Activated CD4-positive, alpha-beta T cell treated with anti-CD3 and anti-CD28 coated beads for 48 hours (primary cell): ENCODE measurements at regions not wholly inside any gene's neighbourhood (a gene's known extent, or its start where the extent isn't known, plus 50 kb on each side); places are given as distances from the start of the nearest gene placed in this dataset.

ENCODE experiments used
- DNase-seq: peaks from one replicate; pipeline ENCODE4 v3.0.0-alpha.2; 2020

- DNase-seq = no peak
Measured at GRCh38 chr4:30610361-30610760, 109.8 kb upstream of the PCDH7 start.

DNA sequence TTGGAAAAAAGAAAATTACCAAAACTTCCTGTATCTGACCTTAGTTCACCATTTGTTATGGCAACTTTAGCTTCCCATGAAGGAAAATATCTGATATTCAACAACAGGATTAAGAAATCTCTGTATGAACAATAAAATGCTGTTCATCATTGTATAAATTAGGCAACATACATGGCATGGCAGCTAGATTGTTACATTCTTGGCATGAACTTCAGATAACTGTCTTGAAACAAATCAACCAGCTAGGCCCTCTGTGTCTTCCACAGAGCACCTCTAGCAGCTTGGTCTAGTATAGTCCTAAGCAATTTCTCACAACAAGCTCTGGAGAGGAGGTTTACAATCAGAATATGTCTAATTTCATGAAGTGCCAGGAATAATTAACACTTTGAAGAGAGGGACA, 105.4 kb upstream of the PCDH7 start:
- DNase-seq = no peak

- no peak for DNase-seq
Measured at GRCh38 chr4:30616942-30617646, 103.1 kb upstream of the PCDH7 start.

GRCh38 chr4:30617836-30618235, 102.3 kb upstream of the PCDH7 start:
- no peak for DNase-seq

DNA sequence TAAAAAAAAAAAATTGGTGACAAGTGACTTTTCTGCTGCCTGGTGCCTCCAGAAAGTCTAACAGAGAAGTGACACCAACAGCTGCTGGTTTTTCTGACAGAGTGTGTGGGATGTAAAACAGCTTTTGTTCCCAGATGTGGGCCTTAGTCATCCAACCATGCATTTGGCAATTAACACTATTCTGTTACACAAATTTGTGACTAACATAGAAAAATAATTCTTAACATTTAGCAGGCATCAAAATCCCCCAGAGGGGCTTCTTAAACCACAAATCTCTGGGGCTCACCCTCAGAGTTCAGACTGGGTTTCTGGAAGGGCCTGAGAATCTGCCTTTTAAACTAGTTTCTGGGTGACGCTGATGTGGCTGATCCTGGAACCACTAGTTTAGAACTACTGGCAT, 100.5 kb upstream of the PCDH7 start:
- DNase-seq = no peak

- DNase-seq = no peak
Measured at GRCh38 chr4:30620711-30621110, 99.5 kb upstream of the PCDH7 start.

DNA sequence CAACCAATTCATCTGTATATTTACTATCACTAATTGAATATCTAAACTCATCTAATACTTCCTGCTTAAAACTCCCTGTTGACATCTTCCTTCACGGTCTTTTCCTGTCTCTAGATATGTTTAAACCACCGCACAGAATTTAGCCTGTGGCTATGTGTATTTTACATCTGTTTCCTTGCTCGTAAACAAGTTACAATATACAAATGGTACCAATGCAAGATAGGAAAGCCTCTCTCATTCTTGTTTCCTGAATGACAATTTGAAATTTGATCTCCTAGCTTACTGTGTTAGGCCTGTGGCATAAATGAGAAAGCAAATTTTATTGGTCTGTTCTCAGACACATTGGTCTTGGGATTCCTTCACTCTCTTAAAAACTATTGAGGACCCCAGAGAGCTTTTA, 89.7 kb upstream of the PCDH7 start:
- DNase-seq = no peak

DNA sequence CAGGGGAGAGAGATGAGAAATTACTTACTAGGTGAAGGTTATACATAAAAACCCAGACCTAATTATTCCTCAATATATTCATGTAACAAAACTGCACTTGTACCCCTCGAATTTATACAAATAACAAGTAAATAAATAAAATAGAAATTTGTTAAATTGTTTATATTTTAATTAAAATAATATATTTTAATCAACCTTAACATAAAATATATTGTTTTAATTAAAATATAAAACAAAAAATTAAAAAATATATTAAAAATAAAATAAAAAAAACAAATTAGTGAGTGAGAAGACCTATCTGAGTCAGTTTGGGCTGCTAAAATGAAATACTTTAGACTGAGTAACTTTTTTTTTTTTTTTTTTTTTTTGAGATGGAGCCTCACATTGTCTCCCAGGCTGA, 87.4 kb upstream of the PCDH7 start:
- no peak for DNase-seq

GRCh38 chr4:30641345-30641744, 78.8 kb upstream of the PCDH7 start:
- DNase-seq = no peak

DNA sequence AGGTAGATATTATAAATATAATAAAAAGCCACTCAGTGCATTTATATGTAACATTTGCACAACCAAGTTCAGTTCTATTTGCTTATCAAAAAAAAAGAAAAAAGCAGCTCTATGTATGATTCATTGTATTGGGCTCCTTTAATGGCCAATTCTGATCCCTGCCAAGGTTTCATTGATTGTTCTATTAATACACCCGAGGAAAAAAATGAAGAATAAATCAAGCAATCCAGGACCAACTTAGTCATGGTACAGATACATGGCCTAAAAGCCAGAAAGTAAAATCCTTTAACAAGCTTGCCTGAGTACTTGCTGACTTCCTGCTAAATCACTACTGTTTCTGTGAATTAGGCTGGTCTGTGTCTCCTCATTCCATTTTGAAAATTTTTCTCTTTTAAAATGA, 77.6 kb upstream of the PCDH7 start:
- DNase-seq = no peak

DNA sequence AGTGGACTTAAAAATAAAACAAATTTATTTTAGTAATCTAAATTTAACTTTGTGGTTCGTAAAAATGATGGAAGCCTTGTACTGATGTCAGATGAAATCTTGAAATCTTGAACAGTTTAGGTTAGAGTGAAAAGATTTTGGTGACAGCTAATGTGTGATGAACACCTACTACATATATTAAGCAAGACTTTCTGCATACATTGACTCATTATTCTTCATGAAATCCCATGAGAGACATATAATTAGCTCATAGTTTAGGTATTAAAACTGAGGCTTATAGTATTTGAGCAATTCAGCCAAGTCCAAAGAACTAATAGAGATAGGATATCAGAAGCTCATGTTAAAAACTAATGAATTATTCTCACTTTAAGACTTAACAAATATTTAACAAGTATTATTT, 66.9 kb upstream of the PCDH7 start:
- DNase-seq = no peak

DNA sequence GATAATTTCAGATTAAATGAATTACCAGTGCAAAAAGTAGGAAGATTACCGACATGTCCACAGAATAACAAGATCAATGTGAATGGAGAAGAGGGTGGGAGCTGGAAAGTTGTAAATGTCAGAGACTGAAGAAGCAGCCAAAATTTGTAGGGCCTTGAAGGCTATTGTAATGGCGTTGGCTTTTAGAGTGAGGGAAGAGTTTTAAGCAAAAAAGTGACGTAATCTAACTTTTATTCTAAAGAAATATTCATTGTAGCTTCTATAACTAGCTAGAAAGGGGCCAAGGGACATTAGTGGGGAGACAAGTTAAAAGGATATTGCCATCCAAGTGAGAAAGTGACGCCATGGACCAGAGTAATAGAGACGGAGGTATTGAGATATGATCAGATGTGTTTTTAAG, 63.3 kb upstream of the PCDH7 start:
- DNase-seq = no peak

DNA sequence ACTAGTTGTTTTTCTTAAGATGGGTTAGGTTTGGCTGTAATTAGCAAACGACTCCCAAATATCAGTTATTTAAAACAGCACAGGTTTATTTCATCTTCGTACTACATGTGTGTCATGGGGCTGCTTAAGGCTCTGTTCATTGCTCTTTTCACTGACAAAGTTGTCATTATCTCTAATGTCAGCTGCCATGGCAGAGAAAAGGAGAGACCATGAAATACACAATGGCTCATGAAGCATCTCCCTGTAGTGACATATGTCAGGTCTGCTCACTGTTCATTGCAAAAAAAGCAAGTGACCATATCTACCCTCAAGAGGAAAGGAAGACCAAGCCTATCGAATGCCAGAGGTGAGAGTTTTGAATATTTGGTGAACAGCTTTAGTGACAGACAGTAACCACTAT, 52.2 kb upstream of the PCDH7 start:
- DNase-seq = no peak

- DNase-seq = no peak
Measured at GRCh38 chr4:30670206-30670605, 50.0 kb upstream of the PCDH7 start.
